Esophagus squamous epithelium (tissue), 4 donors: ENCODE measurements at regions not wholly inside any gene's neighbourhood (a gene's known extent, or its start where the extent isn't known, plus 50 kb on each side); places are given as distances from the start of the nearest gene placed in this dataset.

Experiments used
- CTCF ChIP-seq, 6 experiments: fragments of 450-650 bp in 4 of 6; fragments of 200-600 bp in 2 of 6; sonication (generic) in 2 of 6; IDR thresholded peaks; one replicate each; pipeline ENCODE4 v1.5.1; 2016 to 2019; ENCODE audit warnings: antibody characterized with exemption in 6 of 6, mild to moderate bottlenecking in 4 of 6, moderate library complexity in 4 of 6
- POLR2A ChIP-seq, 4 donors: fragments of 450-650 bp; IDR thresholded peaks; one replicate each; pipeline ENCODE4 v1.6.1; 2017; ENCODE audit warnings: antibody characterized with exemption in 4 of 4, mild to moderate bottlenecking in 4 of 4, moderate library complexity in 3 of 4

GRCh38 chrY:19262310-19262709 lies 482.2 kb downstream of the KDM5D start:
- no peak for TF ChIP-seq CTCF (IDR thresholded peaks at IDR 0.05)
- no peak for TF ChIP-seq POLR2A (IDR thresholded peaks at IDR 0.05)
